ENCODE measurements at regions not wholly inside any gene's neighbourhood (a gene's known extent, or its start where the extent isn't known, plus 50 kb on each side); places are given as distances from the start of the nearest gene placed in this dataset.

DNA sequence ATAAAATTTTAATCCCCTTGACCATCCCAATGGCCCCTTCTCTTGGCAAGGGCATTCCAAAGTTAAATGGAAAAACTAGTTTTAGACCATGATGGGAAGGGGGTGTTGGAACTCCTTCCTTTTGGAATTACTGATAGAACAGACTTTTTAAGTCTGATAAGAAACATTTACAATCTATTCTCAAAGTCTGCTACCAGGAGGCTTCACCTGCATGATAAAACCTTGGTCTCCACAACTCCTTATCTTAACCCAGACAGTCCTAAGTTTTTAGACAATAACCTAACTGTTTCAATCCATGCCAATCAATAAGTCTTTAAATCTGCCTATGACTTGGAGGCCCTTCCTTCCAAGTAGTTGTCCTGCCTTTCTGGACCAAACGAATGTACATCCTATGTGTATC is 63.9 kb upstream of the PGRMC2 start:
- Histone ChIP-seq H3K36me3 (ENCODE audit: control insufficient read depth, insufficient read depth, low read length) (no peaks in the 10 kb centered on the region), H3K4me1 (replicated peaks in 1 of 2; ENCODE audit: control insufficient read depth in 2 of 2, insufficient read depth in 2 of 2, low read length in 2 of 2) (peaks cover 15 to 51% of the 10 kb centered on the region in 2 experiments; a peak in 4 of 5 replicates), H3K27ac (ENCODE audit: extremely low read depth, low read depth, low read length) (no peak overlapping the region), H3K79me2 (ENCODE audit: control insufficient read depth, insufficient read depth, low read length) (no peaks in the 10 kb centered on the region), H3K9me3 (replicated peaks; ENCODE audit: control insufficient read depth, insufficient read depth, low read depth, low read length) (no peaks in the 10 kb centered on the region), H3K27me3 (ENCODE audit: control insufficient read depth in 2 of 2, insufficient read depth in 2 of 2, low read length in 2 of 2) (no peaks in the 10 kb centered on the region), H4K20me1 (replicated peaks; ENCODE audit: control insufficient read depth, insufficient read depth, low read length) (no peaks in the 10 kb centered on the region), H3K9ac (ENCODE audit: insufficient read depth in 1 of 2, low read depth in 2 of 2, low read length in 2 of 2) (no peak overlapping the region), H3K4me3 (no peak overlapping the region), H3K9me1 (ENCODE audit: control insufficient read depth, insufficient read depth, low read length) (no peaks in the 10 kb centered on the region), H2AFZ (ENCODE audit: low read depth, low read length) (no peak overlapping the region), H3K4me2 (ENCODE audit: insufficient read depth, low read length) (no peak overlapping the region)
- no TSS peak for BruUV-seq (replicated peaks)
- no peak for FAIRE-seq
- intact Hi-C loops (cut with micrococcal nuclease) (no loop called here), in situ Hi-C loops (cut with MboI) (no loop called here)
- DNase-seq (ENCODE audit: extremely low read depth in 1 of 4, low spot score in 3 of 4): no peak
- POLR2A ChIA-PET: no interaction called here
- CTCF ChIA-PET (ENCODE audit: low intra/inter-chr PET ratio): no interaction called here
- no peak for ATAC-seq
- WGBS (ENCODE audit: insufficient coverage, low coverage, missing lambda C conversion rate): 10% methylated on average over 1 of the region's 1 CpG
- TF ChIP-seq TRIM24 (IDR thresholded peaks at IDR 0.05) (peak; percentile 74 to 75), XRCC5 (IDR thresholded peaks at IDR 0.05; ENCODE audit: low read depth, low read length) (no peak), GATAD2B (IDR thresholded peaks at IDR 0.05; ENCODE audit: borderline replicate concordance) (no peak), YBX1 (IDR thresholded peaks at IDR 0.05) (no peak), U2AF2 (optimal IDR thresholded peaks at IDR 0.05; ENCODE audit: low read depth, low read length) (no peak), KAT2B (IDR thresholded peaks at IDR 0.05; ENCODE audit: low read depth, low read length) (no peak), ZFP36 (IDR thresholded peaks at IDR 0.05; ENCODE audit: low read depth, low read length, partially characterized antibody) (no peak), ZNF395 (CRISPR knock-in tag; IDR thresholded peaks at IDR 0.05) (no peak), NELFE (IDR thresholded peaks at IDR 0.05; ENCODE audit: insufficient read depth, insufficient read length) (no peak), ETS2 (tag; IDR thresholded peaks at IDR 0.05; ENCODE audit: borderline replicate concordance, poor library complexity, severe bottlenecking) (no peak), GMEB1 (CRISPR knock-in tag; IDR thresholded peaks at IDR 0.05) (no peak), ARID4B (CRISPR knock-in tag; IDR thresholded peaks at IDR 0.05) (no peak)
- TF ChIP-seq, protein P1, sequence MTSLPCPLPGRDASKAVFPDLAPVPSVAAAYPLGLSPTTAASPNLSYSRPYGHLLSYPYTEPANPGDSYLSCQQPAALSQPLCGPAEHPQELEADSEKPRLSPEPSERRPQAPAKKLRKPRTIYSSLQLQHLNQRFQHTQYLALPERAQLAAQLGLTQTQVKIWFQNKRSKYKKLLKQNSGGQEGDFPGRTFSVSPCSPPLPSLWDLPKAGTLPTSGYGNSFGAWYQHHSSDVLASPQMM (CRISPR knock-in tag; IDR thresholded peaks at IDR 0.05): no peak
- TF ChIP-seq, protein P2, sequence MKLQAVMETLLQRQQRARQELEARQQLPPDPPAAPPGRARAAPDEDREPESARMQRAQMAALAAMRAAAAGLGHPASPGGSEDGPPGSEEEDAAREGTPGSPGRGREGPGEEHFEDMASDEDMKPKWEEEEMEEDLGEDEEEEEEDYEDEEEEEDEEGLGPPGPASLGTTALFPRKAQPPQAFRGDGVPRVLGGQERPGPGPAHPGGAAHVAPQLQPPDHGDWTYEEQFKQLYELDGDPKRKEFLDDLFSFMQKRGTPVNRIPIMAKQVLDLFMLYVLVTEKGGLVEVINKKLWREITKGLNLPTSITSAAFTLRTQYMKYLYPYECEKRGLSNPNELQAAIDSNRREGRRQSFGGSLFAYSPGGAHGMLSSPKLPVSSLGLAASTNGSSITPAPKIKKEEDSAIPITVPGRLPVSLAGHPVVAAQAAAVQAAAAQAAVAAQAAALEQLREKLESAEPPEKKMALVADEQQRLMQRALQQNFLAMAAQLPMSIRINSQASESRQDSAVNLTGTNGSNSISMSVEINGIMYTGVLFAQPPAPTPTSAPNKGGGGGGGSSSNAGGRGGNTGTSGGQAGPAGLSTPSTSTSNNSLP (IDR thresholded peaks at IDR 0.05; ENCODE audit: borderline replicate concordance, low read depth, low read length): no peak
